GM18520 (cell line): ENCODE measurements at regions not wholly inside any gene's neighbourhood (a gene's known extent, or its start where the extent isn't known, plus 50 kb on each side); places are given as distances from the start of the nearest gene placed in this dataset.
"Not testable (repeated sequence)": the region's sequence is repeated elsewhere in the genome, so short reads cannot be mapped to it uniquely, and the experiment has no call there.

ENCODE experiments used
- ATAC-seq: cut with Tn5 transposase; IDR thresholded peaks from one replicate; pipeline ENCODE4 v1.9.1; 2021; ENCODE audit not compliant: unreplicated experiment

- ATAC-seq, result no peak
Observed at GRCh38 chr9:108056805-108057386, 567.3 kb upstream of the KLF4 start.

GRCh38 chr9:108056084-108056804, 566.7 kb upstream of the KLF4 start:
- ATAC-seq, result no peak

DNA sequence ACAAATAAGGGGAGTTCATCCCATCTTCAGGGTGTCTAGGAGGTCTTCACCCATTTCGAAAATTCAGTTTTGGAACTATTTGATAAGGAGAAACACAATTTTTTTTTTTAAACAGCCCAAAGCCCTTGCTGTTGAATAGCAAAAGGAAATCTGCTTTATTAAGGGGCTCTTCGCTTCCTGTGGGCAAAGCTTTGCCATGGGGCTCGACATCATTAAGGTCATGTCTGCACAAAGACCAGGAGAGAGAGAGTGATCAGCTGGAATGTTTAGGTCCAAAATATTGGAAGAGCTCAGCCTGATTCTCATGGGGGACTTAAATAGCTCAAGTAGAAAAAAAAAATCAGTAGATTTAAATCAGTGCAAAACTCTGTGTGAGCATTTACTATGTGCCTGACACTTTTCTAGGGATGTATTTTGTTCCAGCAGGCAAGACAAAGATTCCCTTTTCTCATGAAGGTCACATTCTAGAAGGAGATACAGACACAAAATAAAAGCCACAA, 564.6 kb upstream of the KLF4 start:
- ATAC-seq, result no peak

DNA sequence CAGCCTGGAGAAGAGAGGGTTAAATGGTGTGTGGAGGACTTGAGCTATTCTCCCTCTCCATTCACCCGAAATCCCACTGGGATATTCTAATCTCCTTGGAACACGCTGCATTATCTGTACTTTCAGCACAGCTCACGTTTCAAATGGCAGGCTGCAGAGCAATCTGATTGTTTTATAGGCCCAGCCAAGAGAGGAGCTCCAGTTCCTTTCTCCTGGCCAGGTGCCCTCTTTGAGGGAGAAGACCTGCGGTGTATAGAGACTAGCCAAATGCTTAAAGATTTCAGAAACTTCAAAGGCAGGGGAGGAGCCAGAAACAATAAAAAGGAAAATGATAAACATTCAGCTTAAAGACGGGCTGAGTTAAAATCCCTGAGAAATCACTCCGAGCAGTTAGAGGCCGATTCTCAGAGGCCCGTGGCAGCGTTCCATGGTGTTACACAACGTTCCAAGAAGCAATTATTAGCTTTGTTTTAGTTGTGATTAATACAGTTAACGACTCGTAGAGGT, 564.0 kb upstream of the KLF4 start:
- ATAC-seq, result no peak

GRCh38 chr9:108052431-108053080, 563.0 kb upstream of the KLF4 start:
- ATAC-seq, result no peak

- no peak for ATAC-seq
Observed at GRCh38 chr9:108050894-108051293, 561.3 kb upstream of the KLF4 start.

DNA sequence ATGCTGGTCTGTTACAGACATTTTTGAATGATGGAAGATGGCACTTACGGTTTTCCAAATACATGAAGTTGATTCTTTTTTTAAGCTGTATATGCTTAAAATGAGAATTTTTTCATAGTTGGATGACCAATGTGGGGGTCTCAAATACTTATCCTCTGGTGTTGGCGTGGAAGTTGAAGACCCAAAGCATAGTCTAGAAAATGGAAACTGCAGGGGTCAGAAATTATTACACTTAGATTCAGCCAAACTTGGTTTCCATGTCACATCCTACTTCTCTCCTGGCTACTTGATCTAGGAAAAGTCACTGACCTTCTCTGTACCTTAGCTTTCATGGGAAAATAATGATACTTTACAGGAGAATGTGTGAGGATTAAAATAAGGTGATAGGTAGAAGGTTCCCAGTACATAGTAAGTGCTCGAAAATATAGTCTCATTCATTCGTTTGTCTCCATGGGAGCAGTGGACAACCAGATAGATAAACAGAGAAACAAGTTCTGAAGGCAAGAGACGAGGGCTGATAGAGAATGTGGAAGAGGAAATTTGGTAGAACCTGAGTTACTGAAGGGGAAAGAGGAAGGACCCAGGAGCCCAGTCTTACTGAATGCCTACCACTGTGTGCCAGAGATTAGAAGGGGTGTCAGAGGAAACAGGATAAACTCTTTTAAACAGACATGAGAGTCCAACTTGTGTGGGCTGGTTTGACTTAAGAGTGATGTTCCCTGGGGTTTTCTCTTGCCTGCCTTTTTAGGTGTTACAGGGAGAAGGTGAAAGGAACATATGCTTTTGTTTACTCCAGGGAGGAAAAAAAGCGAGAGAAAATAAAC, 560.3 kb upstream of the KLF4 start:
- no peak for ATAC-seq

DNA sequence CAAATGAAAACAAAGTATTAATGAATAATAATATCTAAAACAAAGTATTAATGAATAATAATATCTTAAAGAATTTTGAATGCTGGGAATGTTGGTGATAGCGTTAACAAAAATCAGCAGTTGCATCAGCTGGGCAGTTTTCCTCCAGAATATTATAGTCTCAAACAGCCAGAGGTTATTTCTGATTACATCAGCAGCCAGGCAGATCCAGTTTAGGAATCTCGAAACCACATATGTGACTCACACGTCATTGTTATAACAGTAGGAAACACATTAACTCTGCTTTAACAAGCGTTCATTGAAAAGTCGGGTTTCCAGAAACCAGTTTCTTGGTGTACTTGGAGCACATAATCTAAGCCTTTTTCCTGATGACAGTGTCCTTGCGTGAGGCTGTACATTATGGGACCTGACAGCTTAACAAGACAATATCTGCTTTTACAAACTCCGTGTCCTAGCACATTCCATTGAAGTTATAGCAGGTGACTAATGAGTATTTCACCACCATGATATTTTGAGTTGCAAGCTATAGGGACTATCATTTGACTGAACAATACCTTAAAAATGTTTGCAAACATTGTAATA, 559.5 kb upstream of the KLF4 start:
- ATAC-seq, result no peak

GRCh38 chr9:108048406-108049025, 558.9 kb upstream of the KLF4 start:
- no peak for ATAC-seq

DNA sequence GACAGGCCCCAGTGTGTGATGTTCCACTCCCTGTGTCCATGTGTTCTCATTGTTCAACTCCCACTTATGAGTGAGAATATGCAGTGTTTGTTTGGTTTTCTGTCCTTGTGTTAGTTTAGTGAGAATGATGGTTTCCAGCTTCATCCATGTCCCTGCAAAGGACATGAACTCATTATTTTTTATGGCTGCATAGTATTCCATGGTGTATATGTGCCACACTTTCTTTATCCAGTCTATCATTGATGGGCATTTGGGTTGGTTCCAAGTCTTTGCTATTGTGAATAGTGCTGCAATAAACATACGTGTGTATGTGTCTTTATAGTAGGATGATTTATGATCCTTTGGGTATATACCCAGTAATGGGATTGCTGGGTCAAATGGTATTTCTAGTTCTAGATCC, 558.2 kb upstream of the KLF4 start:
- ATAC-seq, result not testable (repeated sequence)

DNA sequence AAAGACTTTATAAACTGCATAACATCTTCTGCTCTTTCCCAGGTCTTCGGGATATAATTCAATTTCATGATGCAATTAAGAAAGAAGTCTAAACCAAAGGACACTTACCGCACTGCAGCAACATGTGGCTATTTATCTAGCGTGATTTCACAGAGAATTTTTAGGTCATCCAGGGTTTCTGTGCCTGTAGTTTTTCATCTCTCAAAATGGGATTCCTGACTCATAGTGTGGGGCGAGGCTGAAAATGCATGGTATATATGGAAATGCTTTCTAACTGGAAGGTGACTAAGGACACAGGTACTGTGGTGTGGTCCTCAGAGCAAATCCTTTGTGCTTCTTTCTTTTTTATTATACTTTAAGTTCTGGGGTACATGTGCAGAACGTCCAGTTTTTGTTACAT, 557.7 kb upstream of the KLF4 start:
- ATAC-seq, result no peak

GRCh38 chr9:108045851-108046250, 556.3 kb upstream of the KLF4 start:
- ATAC-seq, result no peak

DNA sequence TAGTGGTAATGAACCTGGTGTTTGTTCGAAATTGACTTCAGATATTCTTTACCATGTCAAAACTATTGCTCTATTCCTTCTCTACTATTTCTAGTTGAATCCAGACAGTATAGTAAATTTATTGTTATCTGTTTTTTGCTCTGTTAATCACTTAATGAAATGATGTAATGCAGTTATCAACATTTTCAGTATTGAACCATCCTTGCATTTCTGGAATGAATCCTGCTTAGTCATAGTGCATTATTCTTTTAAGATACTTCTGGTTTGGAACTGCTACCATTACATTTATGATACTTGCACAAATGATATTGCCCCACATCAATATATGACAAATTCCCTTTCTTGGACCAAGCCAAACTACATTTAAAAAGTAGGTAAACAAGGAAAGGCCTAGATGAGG, 554.0 kb upstream of the KLF4 start:
- ATAC-seq, result no peak

DNA sequence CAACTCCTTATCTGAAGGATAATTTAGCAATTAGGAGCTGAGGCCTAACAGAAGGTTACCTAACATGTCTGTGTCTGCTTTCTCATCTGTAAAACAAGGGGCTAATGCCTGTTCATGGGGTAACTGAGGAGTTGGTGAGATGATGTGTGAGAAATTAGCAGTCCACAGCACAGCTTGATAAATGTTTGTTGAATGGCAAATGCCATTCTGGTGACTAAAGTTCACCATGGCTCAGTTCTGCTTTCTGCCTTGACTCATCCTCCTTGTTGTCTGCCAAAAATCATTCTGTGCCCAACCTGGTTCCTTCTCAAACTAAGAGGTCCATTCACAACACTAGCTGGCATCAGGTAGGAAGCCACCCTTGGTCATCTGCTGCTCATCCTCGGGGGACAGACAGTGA, 552.0 kb upstream of the KLF4 start:
- ATAC-seq, result no peak

GRCh38 chr9:108040783-108041182, 551.2 kb upstream of the KLF4 start:
- no peak for ATAC-seq

DNA sequence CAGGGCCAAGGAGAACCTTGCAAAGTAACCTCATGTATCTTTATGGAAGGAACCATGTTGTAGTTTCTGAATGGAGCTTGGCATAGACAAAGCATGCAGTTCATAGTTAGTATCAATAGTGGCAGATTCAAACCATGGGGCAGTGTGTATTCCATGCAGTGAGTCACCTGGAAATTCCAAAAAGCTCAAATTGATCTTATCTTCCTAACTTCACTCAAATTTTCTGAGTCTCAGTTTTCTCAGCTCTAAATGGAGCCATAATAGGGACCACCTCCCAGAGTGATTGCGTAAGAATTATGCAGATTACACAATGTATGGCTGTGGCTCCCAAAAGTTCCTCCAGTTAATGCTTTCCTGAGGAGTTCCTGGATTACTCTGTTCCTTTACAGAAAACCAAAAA, 549.9 kb upstream of the KLF4 start:
- ATAC-seq, result no peak

GRCh38 chr9:108039012-108039411, 549.4 kb upstream of the KLF4 start:
- ATAC-seq, result no peak

DNA sequence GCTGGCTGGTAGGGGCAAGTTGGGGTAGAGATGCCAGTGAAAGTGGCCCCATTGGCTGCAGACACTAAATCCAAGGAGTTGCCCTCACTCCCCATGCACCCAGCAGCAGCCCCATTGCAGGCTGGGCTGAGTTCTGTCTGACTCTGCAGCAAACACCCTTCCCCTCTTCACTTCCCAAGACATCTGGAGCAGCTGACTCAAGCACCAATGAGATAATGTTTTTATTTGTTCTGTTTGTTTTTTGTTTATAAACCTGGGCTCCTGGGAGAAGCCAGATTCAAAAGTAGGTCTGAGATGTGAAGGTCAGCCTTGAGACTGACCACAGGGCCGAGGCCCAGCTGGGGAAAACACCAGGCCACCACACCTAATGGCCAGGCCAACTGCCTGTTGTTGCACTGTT, 545.9 kb upstream of the KLF4 start:
- no peak for ATAC-seq

GRCh38 chr9:108033976-108034964, 544.7 kb upstream of the KLF4 start:
- ATAC-seq, result no peak
